Neural cell (in vitro differentiated cells): ENCODE measurements at regions not wholly inside any gene's neighbourhood (a gene's known extent, or its start where the extent isn't known, plus 50 kb on each side); places are given as distances from the start of the nearest gene placed in this dataset.

ENCODE experiments used
- CTCF ChIP-seq: fragments of 450-650 bp; IDR thresholded peaks from 2 replicates; pipeline ENCODE4 v1.5.1; 2014; ENCODE audit warnings: antibody characterized with exemption, mild to moderate bottlenecking, moderate library complexity; ENCODE audit not compliant: poor library complexity, severe bottlenecking
- SMC3 ChIP-seq: fragments of 450-650 bp; conservative IDR thresholded peaks from 2 replicates; pipeline ENCODE4 v1.6.1; 2014; ENCODE audit warnings: antibody characterized with exemption, mild to moderate bottlenecking, moderate library complexity; ENCODE audit not compliant: poor library complexity
- TF ChIP-seq, protein P1 (sequence below): IDR thresholded peaks from 2 replicates; pipeline ENCODE4 v1.6.1; 2012; ENCODE audit warnings: borderline replicate concordance

GRCh38 chr11:134876226-134876625 lies 464.2 kb upstream of the B3GAT1 start:
- TF ChIP-seq CTCF (no peak), SMC3 (no peak)
- TF ChIP-seq, protein P1, sequence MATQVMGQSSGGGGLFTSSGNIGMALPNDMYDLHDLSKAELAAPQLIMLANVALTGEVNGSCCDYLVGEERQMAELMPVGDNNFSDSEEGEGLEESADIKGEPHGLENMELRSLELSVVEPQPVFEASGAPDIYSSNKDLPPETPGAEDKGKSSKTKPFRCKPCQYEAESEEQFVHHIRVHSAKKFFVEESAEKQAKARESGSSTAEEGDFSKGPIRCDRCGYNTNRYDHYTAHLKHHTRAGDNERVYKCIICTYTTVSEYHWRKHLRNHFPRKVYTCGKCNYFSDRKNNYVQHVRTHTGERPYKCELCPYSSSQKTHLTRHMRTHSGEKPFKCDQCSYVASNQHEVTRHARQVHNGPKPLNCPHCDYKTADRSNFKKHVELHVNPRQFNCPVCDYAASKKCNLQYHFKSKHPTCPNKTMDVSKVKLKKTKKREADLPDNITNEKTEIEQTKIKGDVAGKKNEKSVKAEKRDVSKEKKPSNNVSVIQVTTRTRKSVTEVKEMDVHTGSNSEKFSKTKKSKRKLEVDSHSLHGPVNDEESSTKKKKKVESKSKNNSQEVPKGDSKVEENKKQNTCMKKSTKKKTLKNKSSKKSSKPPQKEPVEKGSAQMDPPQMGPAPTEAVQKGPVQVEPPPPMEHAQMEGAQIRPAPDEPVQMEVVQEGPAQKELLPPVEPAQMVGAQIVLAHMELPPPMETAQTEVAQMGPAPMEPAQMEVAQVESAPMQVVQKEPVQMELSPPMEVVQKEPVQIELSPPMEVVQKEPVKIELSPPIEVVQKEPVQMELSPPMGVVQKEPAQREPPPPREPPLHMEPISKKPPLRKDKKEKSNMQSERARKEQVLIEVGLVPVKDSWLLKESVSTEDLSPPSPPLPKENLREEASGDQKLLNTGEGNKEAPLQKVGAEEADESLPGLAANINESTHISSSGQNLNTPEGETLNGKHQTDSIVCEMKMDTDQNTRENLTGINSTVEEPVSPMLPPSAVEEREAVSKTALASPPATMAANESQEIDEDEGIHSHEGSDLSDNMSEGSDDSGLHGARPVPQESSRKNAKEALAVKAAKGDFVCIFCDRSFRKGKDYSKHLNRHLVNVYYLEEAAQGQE, result no peak
